OCI-LY7 (cell line): ENCODE measurements at regions not wholly inside any gene's neighbourhood (a gene's known extent, or its start where the extent isn't known, plus 50 kb on each side); places are given as distances from the start of the nearest gene placed in this dataset.

Experiments
- BruUV-seq: library from RNA; stranded (reverse); fragments of 400-500 nt; replicated peaks from 2 replicates; lab custom pipeline; 2021; lab: Mats Ljungman, UMichigan
- CTCF ChIA-PET: fragments of 300-600 bp; sonication (Branson Sonifier 250); formaldehyde crosslinking; loops from one replicate; lab custom pipeline; 2022; ENCODE audit warnings: antibody characterized with exemption; ENCODE audit not compliant: unreplicated experiment; lab: Charles Lee
- POLR2A ChIA-PET: fragments of 300-600 bp; sonication (Branson Sonifier 250); formaldehyde crosslinking; loops from one replicate; lab custom pipeline; 2022; ENCODE audit warnings: antibody characterized with exemption; lab: Charles Lee
- DNase-seq: peaks from one replicate; pipeline ENCODE4 v3.0.0-alpha.2; 2015; ENCODE audit warnings: low spot score
- H2AFZ ChIP-seq: fragments of 200-600 bp; sonication (generic), shearing (Covaris generic); 2 replicates; pipeline ENCODE4 v1.6.1; 2014; ENCODE audit warnings: mild to moderate bottlenecking, antibody characterized with exemption, low read length, moderate library complexity
- H3K27ac ChIP-seq: fragments of 200-600 bp; sonication (generic); 2 replicates; pipeline ENCODE4 v1.5.1; 2014; ENCODE audit warnings: mixed run types, low read depth, mild to moderate bottlenecking, moderate library complexity, low read length, inconsistent platforms; ENCODE audit not compliant: poor library complexity, severe bottlenecking
- H3K36me3 ChIP-seq: fragments of 200-600 bp; sonication (generic); 2 replicates; pipeline ENCODE4 v1.6.1; 2014; ENCODE audit warnings: mild to moderate bottlenecking, antibody characterized with exemption, low read length, moderate library complexity, mixed read lengths; ENCODE audit not compliant: insufficient read depth
- H3K4me1 ChIP-seq: fragments of 200-600 bp; sonication (generic); 2 replicates; pipeline ENCODE4 v1.5.1; 2014; ENCODE audit warnings: mild to moderate bottlenecking, low read length; ENCODE audit not compliant: insufficient read depth, poor library complexity, severe bottlenecking
- H3K4me2 ChIP-seq: fragments of 200-600 bp; sonication (generic); 2 replicates; pipeline ENCODE4 v1.6.1; 2014; ENCODE audit warnings: mild to moderate bottlenecking, low read length
- H3K4me3 ChIP-seq: fragments of 200-600 bp; sonication (generic); 2 replicates; pipeline ENCODE4 v1.5.1; 2014; ENCODE audit warnings: mild to moderate bottlenecking, low read depth, low read length; ENCODE audit not compliant: poor library complexity, severe bottlenecking
- H3K79me2 ChIP-seq: fragments of 200-600 bp; sonication (generic); 2 replicates; pipeline ENCODE4 v1.6.1; 2016; ENCODE audit warnings: low read depth, mild to moderate bottlenecking, low read length, moderate library complexity, mixed read lengths; ENCODE audit not compliant: insufficient read depth
- H3K9me2 ChIP-seq: fragments of 200-600 bp; sonication (generic); 2 replicates; pipeline ENCODE4 v1.6.1; 2016; ENCODE audit warnings: mild to moderate bottlenecking, low read length, mixed read lengths; ENCODE audit not compliant: insufficient read depth
- H3K9me3 ChIP-seq: fragments of 200-600 bp; sonication (generic); 2 replicates; pipeline ENCODE4 v1.6.1; 2014; ENCODE audit warnings: mild to moderate bottlenecking, mixed run types, low read length, mixed read lengths
- H4K20me1 ChIP-seq: fragments of 200-600 bp; sonication (generic); 2 replicates; pipeline ENCODE4 v1.6.1; 2014; ENCODE audit warnings: mild to moderate bottlenecking, antibody characterized with exemption, low read length, moderate library complexity, mixed read lengths; ENCODE audit not compliant: insufficient read depth
- EZH2phosphoT487 ChIP-seq: fragments of 200-600 bp; sonication (generic); IDR thresholded peaks from 2 replicates; pipeline ENCODE4 v1.6.1; 2018; ENCODE audit warnings: low read depth, borderline replicate concordance, mild to moderate bottlenecking, mixed run types, antibody characterized with exemption, low read length, moderate library complexity, mixed read lengths
- intact Hi-C: fragments of 100-400 bp; cut with micrococcal nuclease; formaldehyde crosslinking; loops from one replicate; pipeline ENCODE4 v1.10.0; 2022; ENCODE audit not compliant: unreplicated experiment
- TF ChIP-seq, protein P1 (sequence below): fragments of 200-600 bp; sonication (generic); conservative IDR thresholded peaks from 2 replicates; pipeline ENCODE4 v1.5.1; 2014; ENCODE audit warnings: mild to moderate bottlenecking, antibody characterized with exemption, low read length, moderate library complexity, mixed read lengths

DNA sequence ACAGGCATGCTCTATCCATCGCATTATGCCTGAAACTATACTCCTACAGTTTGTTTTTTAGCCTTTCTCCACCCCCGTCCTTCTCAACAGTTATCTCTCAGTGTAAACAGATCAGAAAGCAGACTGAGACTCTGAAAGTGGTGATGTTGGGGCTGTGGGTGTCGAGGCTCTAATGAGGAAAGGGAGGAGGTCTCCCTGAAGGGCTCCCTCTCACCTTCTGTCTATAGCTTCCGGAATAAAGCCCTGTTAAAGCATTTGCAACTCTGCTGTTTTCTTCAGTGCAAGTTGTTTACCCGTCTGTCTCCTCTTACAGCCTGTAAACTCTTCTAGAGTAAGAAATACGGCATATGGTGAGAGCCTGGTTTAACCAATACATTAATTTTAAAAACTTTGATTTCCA is 136.7 kb upstream of the SYT4 start:
- intact Hi-C loops = no loop called here
- Histone ChIP-seq H3K4me3 (no peak overlapping the region), H4K20me1 (no peaks in the 10 kb centered on the region), H3K4me2 (no peak overlapping the region), H3K79me2 (no peaks in the 10 kb centered on the region), H3K9me2 (no peaks in the 10 kb centered on the region), H3K36me3 (no peaks in the 10 kb centered on the region), H3K27ac (no peak overlapping the region), H2AFZ (no peak overlapping the region), H3K4me1 (no peaks in the 10 kb centered on the region), H3K9me3 (no peaks in the 10 kb centered on the region)
- POLR2A ChIA-PET = interaction anchor here (1.2 kb wide), 1 partner anchor 20 kb away, joined by 3 read pairs; no protein-coding TSS in a partner anchor
- no peak for TF ChIP-seq EZH2phosphoT487
- TF ChIP-seq, protein P1, sequence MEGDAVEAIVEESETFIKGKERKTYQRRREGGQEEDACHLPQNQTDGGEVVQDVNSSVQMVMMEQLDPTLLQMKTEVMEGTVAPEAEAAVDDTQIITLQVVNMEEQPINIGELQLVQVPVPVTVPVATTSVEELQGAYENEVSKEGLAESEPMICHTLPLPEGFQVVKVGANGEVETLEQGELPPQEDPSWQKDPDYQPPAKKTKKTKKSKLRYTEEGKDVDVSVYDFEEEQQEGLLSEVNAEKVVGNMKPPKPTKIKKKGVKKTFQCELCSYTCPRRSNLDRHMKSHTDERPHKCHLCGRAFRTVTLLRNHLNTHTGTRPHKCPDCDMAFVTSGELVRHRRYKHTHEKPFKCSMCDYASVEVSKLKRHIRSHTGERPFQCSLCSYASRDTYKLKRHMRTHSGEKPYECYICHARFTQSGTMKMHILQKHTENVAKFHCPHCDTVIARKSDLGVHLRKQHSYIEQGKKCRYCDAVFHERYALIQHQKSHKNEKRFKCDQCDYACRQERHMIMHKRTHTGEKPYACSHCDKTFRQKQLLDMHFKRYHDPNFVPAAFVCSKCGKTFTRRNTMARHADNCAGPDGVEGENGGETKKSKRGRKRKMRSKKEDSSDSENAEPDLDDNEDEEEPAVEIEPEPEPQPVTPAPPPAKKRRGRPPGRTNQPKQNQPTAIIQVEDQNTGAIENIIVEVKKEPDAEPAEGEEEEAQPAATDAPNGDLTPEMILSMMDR = no peak
- no peak for DNase-seq
- no TSS peak for BruUV-seq
- CTCF ChIA-PET = no interaction called here

- H3K9me2 ChIP-seq = no peaks in the 10 kb centered on the region
Observed at GRCh38 chr18:43420091-43420490, 142.8 kb upstream of the SYT4 start.

DNA sequence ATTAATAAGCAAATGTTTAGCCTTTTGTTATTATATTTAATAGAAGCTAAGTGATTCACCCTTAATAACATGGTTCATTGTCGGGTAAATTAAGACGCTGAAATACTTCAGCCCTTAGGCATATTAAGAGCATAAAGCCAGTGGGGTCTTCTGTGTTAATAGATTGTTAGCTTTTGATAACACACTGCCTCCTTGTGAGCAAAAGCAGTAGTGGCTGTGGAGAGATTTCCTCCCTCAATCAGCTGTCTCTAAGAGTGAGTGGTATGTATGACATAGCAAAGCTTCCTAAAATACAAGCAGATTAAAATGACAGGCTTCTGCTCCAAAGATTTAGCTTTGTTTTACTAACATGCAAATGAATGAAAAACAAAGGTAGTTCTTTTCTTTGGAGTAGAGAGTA is 143.7 kb upstream of the SYT4 start:
- H3K4me2 ChIP-seq = no peak overlapping the region
- no TSS peak for BruUV-seq
- no peak overlapping the region for H3K4me3 ChIP-seq
- no peaks in the 10 kb centered on the region for H3K9me3 ChIP-seq
- no peaks in the 10 kb centered on the region for H3K9me2 ChIP-seq
- ChIA-PET CTCF (no interaction called here), POLR2A (no interaction called here)
- DNase-seq = no peak
- no peaks in the 10 kb centered on the region for H3K79me2 ChIP-seq
- H3K4me1 ChIP-seq = no peaks in the 10 kb centered on the region
- no peaks in the 10 kb centered on the region for H4K20me1 ChIP-seq
- TF ChIP-seq EZH2phosphoT487 = no peak
- TF ChIP-seq, protein P1 = peak; percentile 26; the same call in 1 of the 2 replicates
- intact Hi-C loops = no loop called here
- no peak overlapping the region for H2AFZ ChIP-seq
- H3K36me3 ChIP-seq = no peaks in the 10 kb centered on the region
- no peak overlapping the region for H3K27ac ChIP-seq

More at GRCh38 chr18:43420091-43420490, 142.8 kb upstream of the SYT4 start:
- Histone ChIP-seq H3K4me2 (no peak overlapping the region), H3K9me3 (no peaks in the 10 kb centered on the region), H3K36me3 (no peaks in the 10 kb centered on the region), H3K4me3 (no peak overlapping the region), H3K79me2 (no peaks in the 10 kb centered on the region), H2AFZ (no peak overlapping the region), H3K4me1 (no peaks in the 10 kb centered on the region), H3K27ac (no peak overlapping the region), H4K20me1 (no peaks in the 10 kb centered on the region)
- intact Hi-C loops = no loop called here
- TF ChIP-seq, protein P1 = no peak
- TF ChIP-seq EZH2phosphoT487 = no peak
- ChIA-PET POLR2A (no interaction called here), CTCF (no interaction called here)
- BruUV-seq = no TSS peak
- DNase-seq = no peak
